CD4-positive, alpha-beta T cell treated with Interleukin-17A for 1 hour (primary cell): ENCODE measurements at regions not wholly inside any gene's neighbourhood (a gene's known extent, or its start where the extent isn't known, plus 50 kb on each side); places are given as distances from the start of the nearest gene placed in this dataset.

Source experiments
- DNase-seq: peaks from one replicate; pipeline ENCODE4 v3.0.0-alpha.2; 2020

GRCh38 chr4:147328189-147328588 lies 152.7 kb upstream of the EDNRA start:
- no peak for DNase-seq

- no peak for DNase-seq
These were observed 152.0 kb upstream of the EDNRA start for GRCh38 chr4:147328756-147329446.

- no peak for DNase-seq
These were observed 148.8 kb upstream of the EDNRA start for GRCh38 chr4:147332091-147332490.

GRCh38 chr4:147334478-147334877 lies 146.4 kb upstream of the EDNRA start:
- DNase-seq = no peak

- no peak for DNase-seq
These were observed 145.7 kb upstream of the EDNRA start for GRCh38 chr4:147335183-147335582.

- DNase-seq = no peak
These were observed 144.6 kb upstream of the EDNRA start for GRCh38 chr4:147336252-147336651.

- DNase-seq = no peak
These were observed 141.8 kb upstream of the EDNRA start for GRCh38 chr4:147339100-147339499.

- no peak for DNase-seq
These were observed 140.8 kb upstream of the EDNRA start for GRCh38 chr4:147340111-147340510.

GRCh38 chr4:147340591-147341120 lies 140.2 kb upstream of the EDNRA start:
- DNase-seq = no peak

GRCh38 chr4:147343692-147344091 lies 137.2 kb upstream of the EDNRA start:
- DNase-seq = no peak

GRCh38 chr4:147345662-147346061 lies 135.2 kb upstream of the EDNRA start:
- DNase-seq = no peak

- DNase-seq = no peak
These were observed 133.7 kb upstream of the EDNRA start for GRCh38 chr4:147347217-147347616.

- no peak for DNase-seq
These were observed 131.7 kb upstream of the EDNRA start for GRCh38 chr4:147349193-147349592.

GRCh38 chr4:147351083-147351787 lies 129.7 kb upstream of the EDNRA start:
- no peak for DNase-seq

- DNase-seq = no peak
These were observed 126.7 kb upstream of the EDNRA start for GRCh38 chr4:147354237-147354636.

- DNase-seq = no peak
These were observed 125.8 kb upstream of the EDNRA start for GRCh38 chr4:147355032-147355656.

- DNase-seq = no peak
These were observed 125.0 kb upstream of the EDNRA start for GRCh38 chr4:147355847-147356246.

GRCh38 chr4:147360301-147360700 lies 120.6 kb upstream of the EDNRA start:
- DNase-seq = no peak

- DNase-seq = no peak
These were observed 119.2 kb upstream of the EDNRA start for GRCh38 chr4:147361726-147362125.

- no peak for DNase-seq
These were observed 118.0 kb upstream of the EDNRA start for GRCh38 chr4:147362938-147363337.

GRCh38 chr4:147363514-147363913 lies 117.4 kb upstream of the EDNRA start:
- no peak for DNase-seq

GRCh38 chr4:147365396-147365795 lies 115.5 kb upstream of the EDNRA start:
- DNase-seq = no peak

GRCh38 chr4:147366164-147366563 lies 114.7 kb upstream of the EDNRA start:
- no peak for DNase-seq

GRCh38 chr4:147367891-147368290 lies 113.0 kb upstream of the EDNRA start:
- no peak for DNase-seq
